Ectodermal cell (in vitro differentiated cells): ENCODE measurements at regions not wholly inside any gene's neighbourhood (a gene's known extent, or its start where the extent isn't known, plus 50 kb on each side); places are given as distances from the start of the nearest gene placed in this dataset.

Experiments
- H3K27ac ChIP-seq: 2 replicates; pipeline ENCODE4 v1.7.0; 2013; ENCODE audit warnings: mild to moderate bottlenecking, low read depth, low read length; ENCODE audit not compliant: insufficient read depth, poor library complexity, severe bottlenecking
- H3K27me3 ChIP-seq: 2 replicates; pipeline ENCODE4 v1.7.0; 2013; ENCODE audit warnings: mild to moderate bottlenecking, low read length; ENCODE audit not compliant: insufficient read depth, control insufficient read depth, poor library complexity, severe bottlenecking
- H3K36me3 ChIP-seq: one replicate; pipeline ENCODE4 v1.7.0; 2013; ENCODE audit warnings: low read length; ENCODE audit not compliant: control insufficient read depth, insufficient read depth
- H3K4me1 ChIP-seq: one replicate; pipeline ENCODE4 v1.7.0; 2013; ENCODE audit warnings: low read length; ENCODE audit not compliant: control insufficient read depth, insufficient read depth
- H3K4me3 ChIP-seq: 2 replicates; pipeline ENCODE4 v1.7.0; 2013; ENCODE audit warnings: low read depth, low read length, control low read depth; ENCODE audit not compliant: insufficient read depth
- H3K9me3 ChIP-seq: 2 replicates; pipeline ENCODE4 v1.7.0; 2013; ENCODE audit warnings: mild to moderate bottlenecking, low read length, moderate library complexity; ENCODE audit not compliant: control insufficient read depth
- WGBS, 2 experiments: methylation state at CpG; one replicate each; pipeline ENCODE4 v1.1.7; 2013; ENCODE audit warnings: missing lambda C conversion rate in 2 of 2; 5-methylcytosine and 5-hydroxymethylcytosine counted together

GRCh38 chr12:58725400-58726105, 194.8 kb downstream of the LRIG3 start:
- Histone ChIP-seq H3K9me3 (no peaks in the 10 kb centered on the region), H3K4me3 (no peak overlapping the region), H3K36me3 (no peaks in the 10 kb centered on the region), H3K27ac (no peak overlapping the region), H3K27me3 (no peaks in the 10 kb centered on the region), H3K4me1 (no peaks in the 10 kb centered on the region)
- WGBS, 2 experiments: 85 to 92% methylated on average over 4 to 5 of the region's 5 CpGs

GRCh38 chr12:58727521-58727920, 192.8 kb downstream of the LRIG3 start:
- WGBS, 2 experiments: 90 to 95% methylated on average over 6 of the region's 6 CpGs
- no peaks in the 10 kb centered on the region for H3K4me1 ChIP-seq
- no peaks in the 10 kb centered on the region for H3K27me3 ChIP-seq
- no peak overlapping the region for H3K27ac ChIP-seq
- H3K36me3 ChIP-seq: no peaks in the 10 kb centered on the region
- no peaks in the 10 kb centered on the region for H3K9me3 ChIP-seq
- no peak overlapping the region for H3K4me3 ChIP-seq

DNA sequence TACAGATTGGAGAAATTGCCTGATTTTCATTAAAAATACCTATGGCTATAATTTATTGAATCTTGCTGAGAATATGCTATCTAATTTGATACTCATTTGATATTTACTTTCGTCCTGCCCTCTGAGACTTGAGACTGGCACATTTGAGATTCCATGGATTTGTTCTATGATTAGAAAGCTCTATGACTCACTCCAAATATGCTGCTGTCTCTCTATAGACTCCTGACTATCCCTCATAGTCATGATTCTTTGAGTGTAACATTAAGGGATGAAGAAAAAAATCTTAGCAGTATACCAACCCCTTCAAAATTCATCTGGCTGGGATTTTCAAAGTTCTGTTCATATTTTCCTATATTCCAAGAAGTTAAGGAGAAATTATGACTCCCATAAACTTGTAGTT, 191.9 kb downstream of the LRIG3 start:
- Histone ChIP-seq H3K4me1 (no peaks in the 10 kb centered on the region), H3K27ac (no peak overlapping the region), H3K36me3 (no peaks in the 10 kb centered on the region), H3K27me3 (no peaks in the 10 kb centered on the region), H3K4me3 (no peak overlapping the region), H3K9me3 (no peaks in the 10 kb centered on the region)
- 100% methylated on average over 1 of the region's 1 CpG for WGBS, 2 experiments

DNA sequence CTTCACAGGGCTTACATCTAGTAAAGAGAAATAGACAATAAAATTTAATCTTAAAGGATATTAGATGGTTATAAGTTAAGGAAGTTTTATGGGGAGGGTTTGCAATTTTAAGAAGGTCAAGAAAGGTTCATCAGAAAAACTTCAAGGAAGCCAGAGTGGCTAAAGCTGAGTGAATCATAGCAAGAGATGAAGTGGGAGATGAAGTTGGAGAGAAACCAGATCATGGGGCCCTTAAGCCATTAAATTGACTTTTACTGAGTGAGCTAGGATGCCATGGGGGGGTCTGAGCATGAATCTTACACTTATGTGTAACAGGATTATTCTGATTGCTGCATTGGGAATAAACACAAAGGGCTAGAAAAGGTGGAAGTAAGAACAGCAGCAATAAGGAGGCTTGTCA, 189.2 kb downstream of the LRIG3 start:
- Histone ChIP-seq H3K36me3 (no peaks in the 10 kb centered on the region), H3K4me1 (no peaks in the 10 kb centered on the region), H3K27ac (no peak overlapping the region), H3K4me3 (no peak overlapping the region), H3K27me3 (no peaks in the 10 kb centered on the region), H3K9me3 (no peaks in the 10 kb centered on the region)

- Histone ChIP-seq H3K4me1 (no peaks in the 10 kb centered on the region), H3K27ac (no peak overlapping the region), H3K36me3 (no peaks in the 10 kb centered on the region), H3K27me3 (no peaks in the 10 kb centered on the region), H3K9me3 (no peaks in the 10 kb centered on the region), H3K4me3 (no peak overlapping the region)
- 94 to 100% methylated on average over 2 of the region's 3 CpGs for WGBS, 2 experiments
Observed at GRCh38 chr12:58732894-58733293, 187.4 kb downstream of the LRIG3 start.

DNA sequence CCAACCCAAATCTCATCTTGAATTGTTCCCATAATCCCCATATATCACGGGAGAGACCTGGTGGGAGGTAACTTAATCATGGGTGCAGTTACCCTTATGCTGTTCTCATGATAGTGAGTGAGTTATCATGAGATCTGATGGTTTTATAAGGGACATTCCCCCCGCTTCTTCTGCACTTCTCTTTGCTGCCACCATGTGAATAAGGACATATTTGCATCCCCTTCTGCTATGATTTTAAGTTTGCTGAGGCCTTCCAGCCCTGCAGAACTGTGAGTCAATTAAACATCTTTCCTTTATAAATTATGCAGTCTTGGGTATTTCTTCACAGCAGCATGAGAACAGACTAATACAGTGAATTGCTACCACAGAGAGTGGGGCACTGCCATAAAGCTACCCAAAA, 179.1 kb downstream of the LRIG3 start:
- Histone ChIP-seq H3K4me1 (peaks cover 6% of the 10 kb centered on the region), H3K36me3 (no peaks in the 10 kb centered on the region), H3K9me3 (no peaks in the 10 kb centered on the region), H3K4me3 (no peak overlapping the region), H3K27me3 (no peaks in the 10 kb centered on the region), H3K27ac (no peak overlapping the region)
- WGBS, 2 experiments: 60 to 91% methylated on average over 2 of the region's 2 CpGs

DNA sequence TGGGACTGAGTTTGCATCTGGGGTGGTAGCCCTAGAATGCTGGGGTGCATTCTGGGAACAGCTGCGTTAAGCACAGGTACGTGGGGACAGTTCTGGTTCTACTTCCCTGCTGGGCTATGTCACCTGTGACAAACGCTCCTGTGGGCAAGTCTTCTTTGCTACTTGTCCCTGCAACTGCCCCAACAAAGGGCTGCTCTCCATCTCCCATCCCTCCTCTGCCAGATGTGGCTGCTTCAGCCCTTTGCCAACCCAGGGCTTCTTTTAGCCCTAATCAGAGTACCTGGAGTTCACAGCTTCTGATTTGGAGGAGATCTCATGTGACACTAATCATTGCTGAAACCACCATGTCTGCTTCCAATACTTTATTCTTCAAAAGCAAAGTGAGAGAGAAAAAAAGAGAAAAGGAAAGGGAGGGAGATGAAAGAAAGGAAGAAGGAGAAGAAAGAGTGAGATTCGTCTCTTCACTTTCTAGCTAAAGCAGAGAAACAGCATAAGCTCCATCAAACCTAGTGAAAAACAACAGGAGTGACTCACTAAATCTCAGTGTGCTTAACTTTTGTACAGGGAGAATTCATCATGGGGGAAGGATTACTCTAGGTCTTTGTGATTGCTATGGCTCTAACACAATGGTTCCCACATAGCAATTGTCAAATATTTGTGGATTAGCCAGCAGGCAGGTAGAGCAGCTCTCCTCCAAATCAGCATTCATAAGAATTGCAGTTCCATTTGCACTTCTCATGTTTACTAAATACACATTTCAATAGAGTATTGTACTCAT, 174.8 kb downstream of the LRIG3 start:
- no peak overlapping the region for H3K27ac ChIP-seq
- H3K27me3 ChIP-seq: no peaks in the 10 kb centered on the region
- H3K9me3 ChIP-seq: no peaks in the 10 kb centered on the region
- peaks cover 6% of the 10 kb centered on the region for H3K4me1 ChIP-seq
- H3K36me3 ChIP-seq: no peaks in the 10 kb centered on the region
- no peak overlapping the region for H3K4me3 ChIP-seq
- 61 to 69% methylated on average over 4 of the region's 4 CpGs for WGBS, 2 experiments

DNA sequence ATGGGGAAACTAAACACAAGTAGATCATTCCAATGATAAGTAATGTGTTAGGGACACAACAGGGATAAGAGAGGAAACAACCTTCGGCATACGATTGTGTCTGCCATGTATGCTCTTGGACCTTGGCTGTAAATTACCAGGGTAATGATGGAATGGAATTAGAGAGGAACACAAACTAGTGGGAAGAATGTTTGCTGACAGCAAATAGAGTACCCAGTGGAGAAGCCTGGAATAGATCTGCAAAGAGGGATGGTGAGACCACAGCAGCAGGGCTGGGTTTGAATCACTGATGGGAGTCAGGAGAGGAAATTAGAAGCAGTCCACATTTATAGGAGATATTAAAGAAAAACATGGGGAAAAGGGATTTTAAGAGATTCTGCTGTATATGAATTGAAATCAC, 172.8 kb downstream of the LRIG3 start:
- 65 to 68% methylated on average over 2 of the region's 2 CpGs for WGBS, 2 experiments
- Histone ChIP-seq H3K36me3 (no peaks in the 10 kb centered on the region), H3K27me3 (no peaks in the 10 kb centered on the region), H3K4me1 (peaks cover 6% of the 10 kb centered on the region), H3K4me3 (no peak overlapping the region), H3K27ac (no peak overlapping the region), H3K9me3 (no peaks in the 10 kb centered on the region)

DNA sequence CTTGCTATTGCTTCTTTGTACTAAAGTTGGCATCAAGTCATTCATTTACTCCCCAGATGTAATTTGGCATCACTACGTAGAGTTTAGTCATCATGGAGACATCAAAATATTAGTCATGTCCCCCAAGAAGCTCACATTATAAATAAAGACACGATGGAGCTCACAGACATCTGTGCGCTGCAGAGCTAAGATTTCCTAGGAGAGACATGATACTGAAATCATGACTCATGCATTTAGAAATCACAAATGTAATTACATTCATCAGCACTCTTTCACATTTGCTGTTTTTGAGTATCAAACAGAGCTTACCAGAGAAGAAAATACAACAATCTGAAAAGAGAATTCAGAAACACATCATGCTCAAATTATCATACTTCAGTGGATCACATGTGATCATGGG, 169.8 kb downstream of the LRIG3 start:
- Histone ChIP-seq H3K27me3 (no peaks in the 10 kb centered on the region), H3K4me3 (no peak overlapping the region), H3K36me3 (no peaks in the 10 kb centered on the region), H3K27ac (no peak overlapping the region), H3K4me1 (peaks cover under 1% of the 10 kb centered on the region), H3K9me3 (no peaks in the 10 kb centered on the region)
- 93 to 95% methylated on average over 3 of the region's 3 CpGs for WGBS, 2 experiments

DNA sequence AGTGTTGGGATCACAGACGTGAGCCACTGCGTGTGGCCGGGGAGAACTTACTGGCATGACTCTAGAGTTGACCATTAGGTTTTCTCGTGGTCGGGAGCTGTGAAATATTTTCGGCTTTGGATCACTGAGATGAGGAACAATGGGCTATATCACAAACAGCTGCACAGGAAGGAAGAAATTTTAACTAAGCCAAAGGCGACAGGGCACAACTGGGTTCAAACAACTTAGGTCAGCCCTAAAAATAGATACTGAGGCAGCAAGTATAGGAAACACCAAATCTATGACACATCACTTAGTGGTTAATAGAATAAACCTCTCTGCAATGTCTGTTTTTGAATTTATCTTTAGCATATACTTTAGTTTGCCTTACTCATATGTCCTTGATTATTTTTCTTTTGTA, 162.9 kb downstream of the LRIG3 start:
- no peaks in the 10 kb centered on the region for H3K9me3 ChIP-seq
- H3K4me3 ChIP-seq: no peak overlapping the region
- WGBS, 2 experiments: 94 to 95% methylated on average over 7 of the region's 7 CpGs
- H3K4me1 ChIP-seq: peaks cover 5% of the 10 kb centered on the region
- no peaks in the 10 kb centered on the region for H3K27me3 ChIP-seq
- no peaks in the 10 kb centered on the region for H3K36me3 ChIP-seq
- no peak overlapping the region for H3K27ac ChIP-seq
